DOHH2 (cell line): ENCODE measurements at regions not wholly inside any gene's neighbourhood (a gene's known extent, or its start where the extent isn't known, plus 50 kb on each side); places are given as distances from the start of the nearest gene placed in this dataset.

Experiments used
- H3F3A ChIP-seq: fragments of 200-600 bp; sonication (generic), shearing (Covaris generic); 2 replicates; pipeline ENCODE4 v1.6.0; 2016; ENCODE audit warnings: antibody characterized with exemption, mild to moderate bottlenecking; ENCODE audit not compliant: control insufficient read depth, insufficient read depth
- H3K27ac ChIP-seq: fragments of 200-600 bp; sonication (generic); 2 replicates; pipeline ENCODE4 v1.5.1; 2014; ENCODE audit warnings: low read depth, mild to moderate bottlenecking, low read length, moderate library complexity
- H3K27me3 ChIP-seq: fragments of 200-600 bp; sonication (generic); 2 replicates; pipeline ENCODE4 v1.6.1; 2014; ENCODE audit warnings: mild to moderate bottlenecking, low read length, mixed read lengths; ENCODE audit not compliant: control insufficient read depth
- H3K36me3 ChIP-seq: fragments of 200-600 bp; sonication (generic); 2 replicates; pipeline ENCODE4 v1.6.1; 2014; ENCODE audit warnings: mild to moderate bottlenecking, low read length, moderate library complexity, mixed read lengths; ENCODE audit not compliant: control insufficient read depth
- H3K4me1 ChIP-seq: fragments of 200-600 bp; sonication (generic); 2 replicates; pipeline ENCODE4 v1.6.1; 2014; ENCODE audit warnings: mild to moderate bottlenecking, low read length, mixed read lengths; ENCODE audit not compliant: control insufficient read depth
- H3K4me2 ChIP-seq: fragments of 200-600 bp; sonication (generic); 2 replicates; pipeline ENCODE4 v1.6.0; 2014; ENCODE audit warnings: mild to moderate bottlenecking, low read length, moderate library complexity
- H3K4me3 ChIP-seq: fragments of 200-600 bp; sonication (generic); 2 replicates; pipeline ENCODE4 v1.5.1; 2014; ENCODE audit warnings: mild to moderate bottlenecking, low read length, mixed read lengths
- H3K79me2 ChIP-seq: fragments of 200-600 bp; sonication (generic); 2 replicates; pipeline ENCODE4 v1.6.1; 2014; ENCODE audit warnings: mild to moderate bottlenecking, low read length, mixed read lengths; ENCODE audit not compliant: control insufficient read depth
- H3K9me2 ChIP-seq: fragments of 200-600 bp; sonication (generic); replicated peaks from 2 replicates; pipeline ENCODE4 v1.6.1; 2014; ENCODE audit warnings: mild to moderate bottlenecking, low read length, mixed read lengths; ENCODE audit not compliant: control insufficient read depth
- H3K9me3 ChIP-seq: fragments of 200-600 bp; sonication (generic); 2 replicates; pipeline ENCODE4 v1.6.1; 2014; ENCODE audit warnings: antibody characterized with exemption, low read length, mixed read lengths; ENCODE audit not compliant: control insufficient read depth, insufficient read depth
- H4K20me1 ChIP-seq: fragments of 200-600 bp; sonication (generic); 2 replicates; pipeline ENCODE4 v1.6.0; 2014; ENCODE audit warnings: low read depth, mild to moderate bottlenecking, antibody characterized with exemption, low read length, moderate library complexity; ENCODE audit not compliant: control insufficient read depth, insufficient read depth
- CTCF ChIP-seq: fragments of 200-600 bp; sonication (generic); IDR thresholded peaks from one replicate; pipeline ENCODE4 v1.5.1; 2014; ENCODE audit warnings: antibody characterized with exemption, mild to moderate bottlenecking, low read depth, low read length; ENCODE audit not compliant: poor library complexity, severe bottlenecking
- EZH2phosphoT487 ChIP-seq: fragments of 200-600 bp; sonication (generic); IDR thresholded peaks from 2 replicates; pipeline ENCODE4 v1.6.1; 2017; ENCODE audit warnings: borderline replicate concordance, mild to moderate bottlenecking, antibody characterized with exemption, low read length, moderate library complexity, mixed read lengths

GRCh38 chr14:101404426-101405170, 156.7 kb upstream of the DIO3 start:
- Histone ChIP-seq H4K20me1 (no peaks in the 10 kb centered on the region), H3K27ac (peak overlapping the region; percentile 72), H3K79me2 (no peaks in the 10 kb centered on the region), H3K9me2 (no peaks in the 10 kb centered on the region), H3K4me1 (peaks cover 66% of the 10 kb centered on the region), H3K4me3 (peak overlapping the region; percentile 48), H3F3A (no peaks in the 10 kb centered on the region), H3K36me3 (no peaks in the 10 kb centered on the region), H3K27me3 (no peaks in the 10 kb centered on the region), H3K4me2 (peak overlapping the region; percentile 60), H3K9me3 (no peaks in the 10 kb centered on the region)
- TF ChIP-seq EZH2phosphoT487: no peak
- TF ChIP-seq CTCF: no peak

DNA sequence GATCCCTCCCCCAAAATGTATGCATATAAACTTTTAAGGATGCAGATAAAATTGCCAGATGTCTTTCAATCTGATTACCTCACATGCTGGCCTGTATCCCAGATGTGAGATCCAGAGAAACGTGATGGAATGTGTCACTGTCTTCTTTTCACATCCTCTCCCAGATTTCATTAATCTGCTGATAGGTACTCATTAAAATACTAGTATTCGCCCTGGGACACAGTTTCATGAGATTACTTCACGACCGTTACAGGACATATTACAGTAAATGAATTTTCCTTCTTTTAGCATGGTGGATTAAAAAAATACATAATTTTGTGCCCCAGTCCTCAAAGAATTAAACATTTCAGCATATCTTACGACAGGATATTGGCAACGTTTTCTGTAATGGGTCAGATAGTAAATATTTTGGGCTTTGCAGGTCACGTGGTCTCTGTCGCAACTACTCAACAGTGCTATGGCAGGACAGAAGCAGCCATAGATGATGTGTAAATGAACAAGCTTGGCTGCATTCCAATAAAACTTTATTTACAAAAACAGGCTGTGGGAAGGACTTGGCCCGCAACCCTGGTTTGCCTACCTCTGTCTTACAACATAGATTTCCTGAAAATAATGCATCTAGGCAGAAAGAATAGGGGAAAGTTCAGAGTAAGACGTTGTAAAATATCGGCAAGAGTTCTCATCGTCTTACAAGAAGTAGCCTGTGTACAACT, 156.0 kb upstream of the DIO3 start:
- Histone ChIP-seq H3K4me2 (no peak overlapping the region), H3K79me2 (no peaks in the 10 kb centered on the region), H3K4me3 (no peak overlapping the region), H3K9me3 (no peaks in the 10 kb centered on the region), H3K9me2 (no peaks in the 10 kb centered on the region), H3K27me3 (no peaks in the 10 kb centered on the region), H3K27ac (no peak overlapping the region), H3F3A (no peaks in the 10 kb centered on the region), H4K20me1 (no peaks in the 10 kb centered on the region), H3K4me1 (peaks cover 66% of the 10 kb centered on the region), H3K36me3 (no peaks in the 10 kb centered on the region)
- TF ChIP-seq CTCF (no peak), EZH2phosphoT487 (no peak)

GRCh38 chr14:101406921-101407320, 154.4 kb upstream of the DIO3 start:
- Histone ChIP-seq H3K27me3 (no peaks in the 10 kb centered on the region), H3K9me3 (no peaks in the 10 kb centered on the region), H3K27ac (no peak overlapping the region), H3K4me2 (no peak overlapping the region), H3K4me3 (no peak overlapping the region), H3K79me2 (no peaks in the 10 kb centered on the region), H3F3A (no peaks in the 10 kb centered on the region), H4K20me1 (no peaks in the 10 kb centered on the region), H3K9me2 (no peaks in the 10 kb centered on the region), H3K36me3 (no peaks in the 10 kb centered on the region), H3K4me1 (peaks cover 58% of the 10 kb centered on the region)
- TF ChIP-seq EZH2phosphoT487 (no peak), CTCF (no peak)
